ENCODE measurements at regions not wholly inside any gene's neighbourhood (a gene's known extent, or its start where the extent isn't known, plus 50 kb on each side); places are given as distances from the start of the nearest gene placed in this dataset.

DNA sequence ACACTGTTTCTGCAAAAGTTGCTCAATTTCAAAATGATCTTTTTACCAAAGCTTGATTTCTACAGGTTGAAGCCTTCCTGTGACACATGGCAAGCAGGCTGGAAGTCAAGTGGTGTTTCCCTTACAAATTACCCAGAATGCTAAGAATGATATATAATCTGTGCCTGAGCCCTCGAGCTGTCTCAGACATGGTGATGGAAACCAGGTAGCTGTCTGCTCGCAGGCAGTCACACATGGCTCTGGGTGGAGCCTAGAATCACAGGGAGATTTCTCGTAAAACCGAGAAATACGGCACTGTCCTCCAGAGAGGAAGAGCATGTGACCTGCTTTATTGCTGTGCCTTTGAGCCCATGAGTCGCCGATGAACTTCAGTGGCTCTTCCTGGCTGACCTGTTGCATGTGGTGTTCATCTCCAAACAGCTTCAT is 392.9 kb downstream of the ZNF521 start:
- Mint-ChIP-seq H3K4me3 (no peak overlapping the region), H3K27ac (no peak overlapping the region), H3K36me3 (ENCODE audit: insufficient read depth in 1 of 3, low read depth in 3 of 3) (no peaks in the 10 kb centered on the region), H3K4me1 (peaks cover 9 to 21% of the 10 kb centered on the region in 2 experiments), H3K9me3 (no peaks in the 10 kb centered on the region), H3K27me3 (ENCODE audit: low read depth) (peaks cover 3% of the 10 kb centered on the region)
- Histone ChIP-seq H2BK12ac (ENCODE audit: insufficient read length, low read depth, low read length) (no peak overlapping the region), H3K27me3 (ENCODE audit: insufficient read depth, low read length) (no peaks in the 10 kb centered on the region), H3K23me2 (ENCODE audit: insufficient read length, low read depth, low read length, poor library complexity, severe bottlenecking) (no peaks in the 10 kb centered on the region), H3T11ph (ENCODE audit: low read length) (no peak overlapping the region), H3K79me1 (ENCODE audit: insufficient read depth, low read depth, low read length, poor library complexity, severe bottlenecking) (no peaks in the 10 kb centered on the region), H2BK15ac (ENCODE audit: low read depth, low read length) (no peak overlapping the region), H2AFZ (ENCODE audit: low read length) (no peak overlapping the region), H3K79me2 (ENCODE audit: insufficient read depth, low read length) (no peaks in the 10 kb centered on the region), H3K4ac (ENCODE audit: low read depth, low read length) (no peak overlapping the region), H2BK5ac (ENCODE audit: insufficient read length, low read length) (no peak overlapping the region), H4K5ac (ENCODE audit: insufficient read length, low read depth, low read length) (no peak overlapping the region), H2AK5ac (ENCODE audit: insufficient read length, low read length) (no peak overlapping the region), H4K91ac (ENCODE audit: insufficient read length, low read depth, low read length) (no peak overlapping the region), H3K9ac (ENCODE audit: extremely low read depth, insufficient read length, low read length) (no peak overlapping the region), H4K20me1 (ENCODE audit: control insufficient read depth, insufficient read depth, insufficient read length) (no peaks in the 10 kb centered on the region), H3K27ac (ENCODE audit: insufficient read length, low read depth, low read length) (no peak overlapping the region), H3K56ac (ENCODE audit: insufficient read length, low read depth, low read length) (no peak overlapping the region), H3K23ac (ENCODE audit: insufficient read length, low read depth, low read length) (no peak overlapping the region), H3K4me1 (ENCODE audit: insufficient read depth, low read length) (no peaks in the 10 kb centered on the region), H4K8ac (replicated peaks; ENCODE audit: insufficient read length, low read depth, low read length) (no peak overlapping the region), H3K18ac (ENCODE audit: insufficient read length, low read depth, low read length) (no peak overlapping the region), H2BK20ac (ENCODE audit: low read depth, low read length, poor library complexity, severe bottlenecking) (no peak overlapping the region), H3K14ac (ENCODE audit: insufficient read depth, low read length) (no peak overlapping the region), H2BK120ac (ENCODE audit: low read depth, low read length, poor library complexity, severe bottlenecking) (no peak overlapping the region), H3K9me3 (ENCODE audit: control insufficient read depth, low read depth, low read length) (no peaks in the 10 kb centered on the region), H3K4me2 (ENCODE audit: insufficient read depth, insufficient read length, low read length) (no peak overlapping the region)
- WGBS (ENCODE audit: extremely low coverage, insufficient read length, low lambda C conversion rate), result no CpG with 5 or more reads among the region's 7 CpGs
- no peak for DNase-seq
- TF ChIP-seq, protein P1, sequence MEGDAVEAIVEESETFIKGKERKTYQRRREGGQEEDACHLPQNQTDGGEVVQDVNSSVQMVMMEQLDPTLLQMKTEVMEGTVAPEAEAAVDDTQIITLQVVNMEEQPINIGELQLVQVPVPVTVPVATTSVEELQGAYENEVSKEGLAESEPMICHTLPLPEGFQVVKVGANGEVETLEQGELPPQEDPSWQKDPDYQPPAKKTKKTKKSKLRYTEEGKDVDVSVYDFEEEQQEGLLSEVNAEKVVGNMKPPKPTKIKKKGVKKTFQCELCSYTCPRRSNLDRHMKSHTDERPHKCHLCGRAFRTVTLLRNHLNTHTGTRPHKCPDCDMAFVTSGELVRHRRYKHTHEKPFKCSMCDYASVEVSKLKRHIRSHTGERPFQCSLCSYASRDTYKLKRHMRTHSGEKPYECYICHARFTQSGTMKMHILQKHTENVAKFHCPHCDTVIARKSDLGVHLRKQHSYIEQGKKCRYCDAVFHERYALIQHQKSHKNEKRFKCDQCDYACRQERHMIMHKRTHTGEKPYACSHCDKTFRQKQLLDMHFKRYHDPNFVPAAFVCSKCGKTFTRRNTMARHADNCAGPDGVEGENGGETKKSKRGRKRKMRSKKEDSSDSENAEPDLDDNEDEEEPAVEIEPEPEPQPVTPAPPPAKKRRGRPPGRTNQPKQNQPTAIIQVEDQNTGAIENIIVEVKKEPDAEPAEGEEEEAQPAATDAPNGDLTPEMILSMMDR (conservative IDR thresholded peaks at IDR 0.05), result no peak
